ENCODE measurements at regions not wholly inside any gene's neighbourhood (a gene's known extent, or its start where the extent isn't known, plus 50 kb on each side); places are given as distances from the start of the nearest gene placed in this dataset.

DNA sequence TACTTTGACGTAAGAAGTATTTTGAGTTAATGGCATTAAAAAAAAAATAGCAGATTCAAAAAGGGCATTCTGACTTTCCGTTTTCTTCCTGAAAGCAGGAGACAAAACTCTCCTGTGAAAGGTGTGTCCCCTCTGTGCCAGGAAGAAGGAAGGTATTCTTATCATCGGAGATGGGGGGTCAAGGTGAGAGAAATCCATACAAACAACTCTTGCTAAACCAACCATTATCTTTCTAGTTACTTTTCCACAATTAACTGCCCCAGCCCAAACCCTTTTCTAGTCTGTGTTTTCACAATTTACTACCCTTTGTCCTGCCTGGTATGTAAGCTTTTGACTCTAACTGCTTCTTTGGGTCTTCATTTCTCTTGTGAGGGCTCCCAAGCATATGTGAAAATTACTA, 717.3 kb downstream of the EPM2A start:
- Histone ChIP-seq H3K18ac (ENCODE audit: extremely low read depth, low read length) (no peak overlapping the region), H2AK5ac (ENCODE audit: low read depth, low read length) (no peak overlapping the region), H3K14ac (ENCODE audit: insufficient read length) (no peak overlapping the region), H3K27me3 (replicated peaks in 1 of 4; ENCODE audit: control insufficient read depth in 3 of 4, extremely low read depth in 1 of 4, insufficient read depth in 3 of 4, low read length in 3 of 4) (no peaks in the 10 kb centered on the region), H3K4ac (replicated peaks; ENCODE audit: insufficient read length, low read depth, low read length) (no peak overlapping the region), H3K4me1 (replicated peaks in 1 of 4; ENCODE audit: control insufficient read depth in 3 of 4, insufficient read depth in 4 of 4, low read length in 3 of 4) (peaks cover 0 to under 1% (median 0%) of the 10 kb centered on the region in 4 experiments; a peak in 1 of 7 replicates), H4K5ac (ENCODE audit: insufficient read length, low read depth, low read length) (no peak overlapping the region), H4K20me1 (replicated peaks in 1 of 2; ENCODE audit: control insufficient read depth in 1 of 2, insufficient read depth in 2 of 2, low read length in 2 of 2) (no peaks in the 10 kb centered on the region), H2BK20ac (ENCODE audit: low read length) (no peak overlapping the region), H3K23me2 (ENCODE audit: low read depth, low read length) (no peaks in the 10 kb centered on the region), H3K9ac (replicated peaks in 1 of 4; ENCODE audit: extremely low read depth in 1 of 4, low read depth in 3 of 4, low read length in 3 of 4) (no peak overlapping the region), H2BK12ac (ENCODE audit: low read depth, low read length) (no peak overlapping the region), H3K4me2 (ENCODE audit: insufficient read depth in 1 of 2, low read depth in 2 of 2, low read length in 2 of 2) (no peak overlapping the region), H3K79me2 (ENCODE audit: control insufficient read depth in 1 of 2, insufficient read depth in 2 of 2, low read length in 2 of 2) (no peaks in the 10 kb centered on the region), H2BK120ac (replicated peaks; ENCODE audit: low read depth, low read length) (no peak overlapping the region), H2AFZ (ENCODE audit: low read length) (no peak overlapping the region; the same call in 1 of the 2 replicates), H4K8ac (ENCODE audit: extremely low read depth, insufficient read depth, low read length) (no peak overlapping the region), H3K4me3 (ENCODE audit: extremely low read depth in 1 of 4, insufficient read depth in 2 of 4, low read depth in 3 of 4, low read length in 4 of 4) (no peak overlapping the region), H3K36me3 (ENCODE audit: control insufficient read depth in 2 of 4, insufficient read depth in 4 of 4, low read length in 3 of 4) (no peaks in the 10 kb centered on the region), H3K79me1 (ENCODE audit: low read depth, low read length) (no peaks in the 10 kb centered on the region), H3K23ac (ENCODE audit: insufficient read length) (no peak overlapping the region), H2BK5ac (ENCODE audit: low read depth, low read length) (no peak overlapping the region), H3K9me3 (ENCODE audit: insufficient read depth in 2 of 2, low read depth in 1 of 2, low read length in 1 of 2) (no peaks in the 10 kb centered on the region), H2BK15ac (ENCODE audit: low read length) (no peak overlapping the region), H3K27ac (ENCODE audit: low read depth, low read length) (no peak overlapping the region), H3K56ac (replicated peaks; ENCODE audit: insufficient read length, low read depth, low read length) (no peak overlapping the region), H4K91ac (replicated peaks; ENCODE audit: insufficient read length, low read length) (no peak overlapping the region)
- CTCF ChIA-PET (ENCODE audit: partially characterized antibody), result no interaction called here
- POLR2A ChIA-PET (ENCODE audit: partially characterized antibody), result no interaction called here
- DNase-seq (ENCODE audit: low read depth in 1 of 2, low spot score in 2 of 2) (no peak), FAIRE-seq (no peak)
- WGBS, 2 experiments (ENCODE audit: extremely low coverage in 1 of 2, insufficient coverage in 1 of 2, insufficient read length in 1 of 2, insufficient replicate concordance in 2 of 2, low coverage in 1 of 2, low lambda C conversion rate in 2 of 2, missing lambda C conversion rate in 1 of 2), result 96% methylated on average over 3 of the region's 3 CpGs; no CpG with 5 or more reads in 1 of the 2 experiments
- TF ChIP-seq SUZ12 (IDR thresholded peaks at IDR 0.05; ENCODE audit: low read length) (no peak), RXRA (IDR thresholded peaks at IDR 0.05; ENCODE audit: insufficient read depth, low read depth, low read length) (no peak), SIX5 (IDR thresholded peaks at IDR 0.05; ENCODE audit: low read depth, low read length) (no peak), GTF2F1 (IDR thresholded peaks at IDR 0.05; ENCODE audit: borderline replicate concordance, low read depth, low read length) (no peak), CREB1 (IDR thresholded peaks at IDR 0.05) (no peak), RBBP5 (IDR thresholded peaks at IDR 0.05; ENCODE audit: borderline replicate concordance, low read depth, low read length) (no peak), SP4 (IDR thresholded peaks at IDR 0.05; ENCODE audit: low read length) (no peak), SIN3A (conservative IDR thresholded peaks at IDR 0.05 in 1 of 2, IDR thresholded peaks at IDR 0.05 in 1 of 2; ENCODE audit: low read depth in 1 of 2, low read length in 2 of 2) (no peak), CEBPB (IDR thresholded peaks at IDR 0.05; ENCODE audit: low read depth, low read length) (no peak), EZH2 (IDR thresholded peaks at IDR 0.05; ENCODE audit: low read depth, low read length, severe bottlenecking) (no peak)
- TF ChIP-seq, protein P1, sequence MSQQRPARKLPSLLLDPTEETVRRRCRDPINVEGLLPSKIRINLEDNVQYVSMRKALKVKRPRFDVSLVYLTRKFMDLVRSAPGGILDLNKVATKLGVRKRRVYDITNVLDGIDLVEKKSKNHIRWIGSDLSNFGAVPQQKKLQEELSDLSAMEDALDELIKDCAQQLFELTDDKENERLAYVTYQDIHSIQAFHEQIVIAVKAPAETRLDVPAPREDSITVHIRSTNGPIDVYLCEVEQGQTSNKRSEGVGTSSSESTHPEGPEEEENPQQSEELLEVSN (IDR thresholded peaks at IDR 0.05), result no peak
- TF ChIP-seq, protein P2, sequence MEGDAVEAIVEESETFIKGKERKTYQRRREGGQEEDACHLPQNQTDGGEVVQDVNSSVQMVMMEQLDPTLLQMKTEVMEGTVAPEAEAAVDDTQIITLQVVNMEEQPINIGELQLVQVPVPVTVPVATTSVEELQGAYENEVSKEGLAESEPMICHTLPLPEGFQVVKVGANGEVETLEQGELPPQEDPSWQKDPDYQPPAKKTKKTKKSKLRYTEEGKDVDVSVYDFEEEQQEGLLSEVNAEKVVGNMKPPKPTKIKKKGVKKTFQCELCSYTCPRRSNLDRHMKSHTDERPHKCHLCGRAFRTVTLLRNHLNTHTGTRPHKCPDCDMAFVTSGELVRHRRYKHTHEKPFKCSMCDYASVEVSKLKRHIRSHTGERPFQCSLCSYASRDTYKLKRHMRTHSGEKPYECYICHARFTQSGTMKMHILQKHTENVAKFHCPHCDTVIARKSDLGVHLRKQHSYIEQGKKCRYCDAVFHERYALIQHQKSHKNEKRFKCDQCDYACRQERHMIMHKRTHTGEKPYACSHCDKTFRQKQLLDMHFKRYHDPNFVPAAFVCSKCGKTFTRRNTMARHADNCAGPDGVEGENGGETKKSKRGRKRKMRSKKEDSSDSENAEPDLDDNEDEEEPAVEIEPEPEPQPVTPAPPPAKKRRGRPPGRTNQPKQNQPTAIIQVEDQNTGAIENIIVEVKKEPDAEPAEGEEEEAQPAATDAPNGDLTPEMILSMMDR (IDR thresholded peaks at IDR 0.05; ENCODE audit: control extremely low read depth in 1 of 3, insufficient read depth in 1 of 3, low read depth in 1 of 3, low read length in 3 of 3), result no peak

All from H1 (cell line).